Cardiac fibroblast (primary cell): ENCODE measurements at regions not wholly inside any gene's neighbourhood (a gene's known extent, or its start where the extent isn't known, plus 50 kb on each side); places are given as distances from the start of the nearest gene placed in this dataset.

ENCODE experiments used
- DNase-seq, 2 donors: peaks; one replicate each; pipeline versions ENCODE4 v3.0.0 to v3.0.0-alpha.2; 2010; ENCODE audit warnings: low read depth in 2 of 2
- H3K4me3 ChIP-seq, 2 donors: replicated peaks in 1 of 2; 1 replicate in 1 of 2; 2 replicates in 1 of 2; pipeline ENCODE4 v1.5.1; 2011; ENCODE audit warnings: low read depth in 2 of 2, low read length in 2 of 2, mild to moderate bottlenecking in 2 of 2, moderate library complexity in 1 of 2
- TF ChIP-seq, protein P1 (sequence below): IDR thresholded peaks from one replicate; pipeline ENCODE4 v1.5.1; 2011; ENCODE audit warnings: low read depth, mild to moderate bottlenecking, low read length, inconsistent platforms

DNA sequence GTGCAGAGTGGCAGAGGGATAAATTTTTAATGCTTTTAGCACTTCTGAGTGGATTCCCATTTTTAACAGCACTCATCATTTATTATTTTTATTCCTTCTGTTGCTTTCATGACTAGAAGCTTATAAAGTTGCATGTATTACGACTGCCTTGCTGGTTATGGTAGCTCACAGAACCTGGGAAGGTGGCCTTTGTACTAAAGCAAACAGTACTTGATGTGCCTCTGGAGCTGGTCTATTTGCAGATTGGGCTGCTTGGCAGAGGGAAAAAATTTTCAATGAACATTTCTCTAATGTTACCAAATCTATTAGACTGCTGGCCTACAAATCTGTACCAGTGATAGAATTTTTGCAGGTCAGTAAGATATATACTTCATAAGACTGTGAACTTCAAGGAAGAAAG, 274.5 kb upstream of the C9orf72 start:
- H3K4me3 ChIP-seq, result no peak overlapping the region
- TF ChIP-seq, protein P1, sequence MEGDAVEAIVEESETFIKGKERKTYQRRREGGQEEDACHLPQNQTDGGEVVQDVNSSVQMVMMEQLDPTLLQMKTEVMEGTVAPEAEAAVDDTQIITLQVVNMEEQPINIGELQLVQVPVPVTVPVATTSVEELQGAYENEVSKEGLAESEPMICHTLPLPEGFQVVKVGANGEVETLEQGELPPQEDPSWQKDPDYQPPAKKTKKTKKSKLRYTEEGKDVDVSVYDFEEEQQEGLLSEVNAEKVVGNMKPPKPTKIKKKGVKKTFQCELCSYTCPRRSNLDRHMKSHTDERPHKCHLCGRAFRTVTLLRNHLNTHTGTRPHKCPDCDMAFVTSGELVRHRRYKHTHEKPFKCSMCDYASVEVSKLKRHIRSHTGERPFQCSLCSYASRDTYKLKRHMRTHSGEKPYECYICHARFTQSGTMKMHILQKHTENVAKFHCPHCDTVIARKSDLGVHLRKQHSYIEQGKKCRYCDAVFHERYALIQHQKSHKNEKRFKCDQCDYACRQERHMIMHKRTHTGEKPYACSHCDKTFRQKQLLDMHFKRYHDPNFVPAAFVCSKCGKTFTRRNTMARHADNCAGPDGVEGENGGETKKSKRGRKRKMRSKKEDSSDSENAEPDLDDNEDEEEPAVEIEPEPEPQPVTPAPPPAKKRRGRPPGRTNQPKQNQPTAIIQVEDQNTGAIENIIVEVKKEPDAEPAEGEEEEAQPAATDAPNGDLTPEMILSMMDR, result no peak
- DNase-seq, result no peak

DNA sequence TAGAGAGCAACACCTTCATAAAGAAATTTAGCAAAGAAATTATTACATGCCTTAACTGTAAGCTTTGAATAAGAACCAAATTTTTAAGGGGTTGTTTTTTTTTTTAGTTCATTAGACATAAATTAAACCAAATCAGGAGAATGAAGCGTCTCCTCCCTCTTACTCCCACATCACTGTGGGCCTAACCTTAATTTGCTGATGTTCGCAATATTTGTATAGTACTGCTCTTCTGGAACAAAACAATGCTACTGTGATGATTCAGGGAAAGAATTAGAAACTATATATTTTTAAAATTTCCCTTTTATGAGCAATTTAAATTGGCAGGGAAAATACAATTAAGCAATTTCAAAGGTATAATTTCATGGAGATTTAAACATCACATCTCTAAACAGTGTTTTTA, 275.0 kb upstream of the C9orf72 start:
- no peak overlapping the region for H3K4me3 ChIP-seq
- TF ChIP-seq, protein P1, result no peak
- DNase-seq, result no peak

DNA sequence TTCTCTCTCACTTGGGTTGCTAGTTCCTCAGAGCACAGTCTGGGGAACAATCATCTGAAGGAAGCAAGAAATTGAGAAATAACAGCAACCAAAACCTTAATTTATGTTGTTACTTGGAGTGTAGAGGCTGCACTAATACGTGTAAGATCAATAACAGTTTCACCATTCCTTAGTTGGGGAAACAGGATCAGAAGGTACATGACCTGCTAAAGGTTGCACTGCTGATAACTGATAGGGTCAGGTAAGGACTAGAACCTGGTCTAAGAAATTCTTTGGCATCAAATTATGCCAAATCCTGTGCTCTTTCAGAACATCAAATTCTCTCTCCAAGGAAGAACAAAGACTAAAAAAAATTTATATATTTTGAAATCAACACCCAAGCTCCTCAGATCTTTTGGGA, 278.6 kb upstream of the C9orf72 start:
- no peak for DNase-seq
- TF ChIP-seq, protein P1, result no peak
- no peak overlapping the region for H3K4me3 ChIP-seq

DNA sequence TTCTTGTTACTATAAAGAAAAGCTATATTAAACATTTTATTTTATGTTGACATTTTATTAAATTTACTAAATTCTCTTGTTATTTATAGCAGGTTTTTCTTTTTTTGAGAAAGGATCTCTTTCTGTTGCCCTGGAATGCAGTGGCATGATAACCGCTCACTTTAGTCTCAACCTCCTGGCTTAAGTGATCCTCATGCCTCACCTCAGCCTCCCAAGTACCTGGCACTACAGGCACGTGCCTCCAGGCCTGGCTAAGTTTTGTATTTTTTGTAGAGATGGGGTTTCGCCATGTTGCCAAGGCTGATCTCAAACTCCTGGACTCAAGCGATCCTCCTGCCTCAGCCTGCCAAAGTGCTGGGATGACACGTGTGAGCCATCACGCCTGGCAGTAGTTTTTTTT, 280.2 kb upstream of the C9orf72 start:
- DNase-seq, result no peak
- no peak overlapping the region for H3K4me3 ChIP-seq
- TF ChIP-seq, protein P1, result no peak

DNA sequence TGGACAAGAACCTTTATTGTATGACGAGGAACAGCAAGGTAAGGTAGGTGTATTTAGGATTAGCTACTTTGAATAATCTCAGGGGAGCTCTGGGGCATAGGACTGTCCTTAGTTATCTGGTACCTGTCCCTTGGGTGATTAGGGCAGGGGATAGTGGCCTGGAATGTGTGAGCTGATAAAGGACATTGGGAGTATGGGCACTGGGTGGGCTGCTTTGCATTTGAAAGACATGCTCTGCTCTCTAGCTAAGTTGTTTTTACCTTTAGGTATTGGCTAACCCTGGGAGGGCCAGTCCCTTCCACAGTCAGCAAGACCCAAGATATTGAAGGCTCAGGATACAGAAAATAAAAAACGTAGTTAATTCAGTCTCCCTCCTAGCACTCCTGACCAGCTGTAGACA, 282.8 kb upstream of the C9orf72 start:
- TF ChIP-seq, protein P1, result no peak
- no peak for DNase-seq
- no peak overlapping the region for H3K4me3 ChIP-seq

DNA sequence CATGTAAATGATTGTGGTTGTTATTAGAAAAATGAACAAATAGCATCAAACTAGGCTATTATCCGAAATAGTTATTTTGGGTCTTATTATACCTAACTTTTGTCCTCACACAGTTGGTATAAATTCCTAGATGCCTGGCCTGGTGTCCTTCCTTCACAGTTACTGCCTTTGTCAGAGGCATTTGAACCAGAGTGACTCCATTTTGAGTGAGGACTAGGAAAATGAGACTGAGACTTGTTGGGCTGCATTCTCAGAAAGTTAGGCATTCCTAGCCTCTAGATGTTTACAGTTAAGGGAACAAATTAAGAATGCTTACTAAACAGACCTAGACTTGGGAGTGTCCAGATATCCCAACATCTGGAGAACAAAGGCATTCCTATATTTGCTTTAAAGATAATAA, 283.5 kb upstream of the C9orf72 start:
- TF ChIP-seq, protein P1, result no peak

DNA sequence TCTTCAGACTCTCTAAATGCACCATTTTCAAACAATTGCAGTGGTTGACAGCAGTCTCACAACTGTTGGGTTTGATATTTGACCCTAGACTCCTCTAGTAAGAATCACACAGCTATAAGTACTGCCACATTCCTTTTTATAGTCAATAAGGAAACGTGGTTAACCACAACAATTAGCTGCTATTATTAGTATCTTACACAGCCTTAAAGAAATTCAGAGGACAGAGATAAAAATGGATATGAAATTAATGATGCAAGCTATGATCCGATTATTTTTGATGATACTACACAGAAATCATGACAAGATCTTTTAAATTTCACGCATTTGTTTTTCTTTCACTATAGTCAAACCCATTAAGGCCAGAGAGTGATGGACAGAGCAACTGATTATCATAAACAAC, 288.6 kb upstream of the C9orf72 start:
- DNase-seq, result no peak
- no peak overlapping the region for H3K4me3 ChIP-seq
- TF ChIP-seq, protein P1, result no peak

More for the DNA sequence above, 283.5 kb upstream of the C9orf72 start:
- H3K4me3 ChIP-seq, result no peak overlapping the region
- DNase-seq, result no peak
